Muscle layer of colon (tissue), 2 donors: ENCODE measurements at regions not wholly inside any gene's neighbourhood (a gene's known extent, or its start where the extent isn't known, plus 50 kb on each side); places are given as distances from the start of the nearest gene placed in this dataset.

Source experiments
- H3K27ac ChIP-seq: one replicate; pipeline ENCODE4 v1.7.0; 2013; ENCODE audit warnings: low read depth, mild to moderate bottlenecking, low read length, moderate library complexity
- H3K27me3 ChIP-seq, 2 donors: one replicate each; pipeline ENCODE4 v1.7.0; 2013; ENCODE audit warnings: low read length in 2 of 2, mild to moderate bottlenecking in 2 of 2; ENCODE audit not compliant: insufficient read depth in 2 of 2, control insufficient read depth in 1 of 2
- H3K36me3 ChIP-seq: one replicate; pipeline ENCODE4 v1.7.0; 2013; ENCODE audit warnings: mild to moderate bottlenecking, low read length; ENCODE audit not compliant: insufficient read depth
- H3K4me1 ChIP-seq: one replicate; pipeline ENCODE4 v1.7.0; 2013; ENCODE audit warnings: mild to moderate bottlenecking, low read length; ENCODE audit not compliant: insufficient read depth
- H3K4me3 ChIP-seq, 2 donors: one replicate each; pipeline ENCODE4 v1.7.0; 2013; ENCODE audit warnings: low read length in 2 of 2, low read depth in 1 of 2, mild to moderate bottlenecking in 1 of 2, moderate library complexity in 1 of 2
- H3K9ac ChIP-seq: one replicate; pipeline ENCODE4 v1.7.0; 2013; ENCODE audit warnings: low read length
- H3K9me3 ChIP-seq: one replicate; pipeline ENCODE4 v1.7.0; 2013; ENCODE audit warnings: mild to moderate bottlenecking, low read length
- donor health status: abdominal sarcoma.
- donor health status: Adenocarcinoma of cecum.

GRCh38 chr11:19350160-19350559, 109.4 kb upstream of the E2F8 start:
- Histone ChIP-seq H3K27ac (no peak overlapping the region), H3K4me3 (no peak overlapping the region), H3K36me3 (no peaks in the 10 kb centered on the region), H3K9ac (no peak overlapping the region), H3K27me3 (peaks cover 21 to 35% of the 10 kb centered on the region in 2 donors), H3K9me3 (no peaks in the 10 kb centered on the region), H3K4me1 (no peaks in the 10 kb centered on the region)

GRCh38 chr11:19349340-19350025, 108.7 kb upstream of the E2F8 start:
- Histone ChIP-seq H3K4me1 (no peaks in the 10 kb centered on the region), H3K4me3 (no peak overlapping the region), H3K36me3 (no peaks in the 10 kb centered on the region), H3K27ac (no peak overlapping the region), H3K9me3 (no peaks in the 10 kb centered on the region), H3K27me3 (peaks cover 27 to 42% of the 10 kb centered on the region in 2 donors), H3K9ac (no peak overlapping the region)

- H3K4me3 ChIP-seq, result no peak overlapping the region
- H3K27ac ChIP-seq, result no peak overlapping the region
- no peak overlapping the region for H3K9ac ChIP-seq
- H3K4me1 ChIP-seq, result no peaks in the 10 kb centered on the region
- peaks cover 30 to 54% of the 10 kb centered on the region in 2 donors for H3K27me3 ChIP-seq
- no peaks in the 10 kb centered on the region for H3K36me3 ChIP-seq
- H3K9me3 ChIP-seq, result no peaks in the 10 kb centered on the region
Measured at GRCh38 chr11:19347911-19348310, 107.2 kb upstream of the E2F8 start.

GRCh38 chr11:19345848-19346681, 105.3 kb upstream of the E2F8 start:
- H3K4me1 ChIP-seq, result no peaks in the 10 kb centered on the region
- no peaks in the 10 kb centered on the region for H3K9me3 ChIP-seq
- peaks cover 30 to 54% of the 10 kb centered on the region in 2 donors for H3K27me3 ChIP-seq
- H3K36me3 ChIP-seq, result no peaks in the 10 kb centered on the region
- no peak overlapping the region for H3K9ac ChIP-seq
- H3K27ac ChIP-seq, result no peak overlapping the region
- peak overlapping the region in 1 of 2 donors; percentile 45 for H3K4me3 ChIP-seq

- peaks cover 30 to 54% of the 10 kb centered on the region in 2 donors for H3K27me3 ChIP-seq
- no peak overlapping the region for H3K27ac ChIP-seq
- H3K9ac ChIP-seq, result no peak overlapping the region
Measured at GRCh38 chr11:19345519-19345847, 104.7 kb upstream of the E2F8 start.

GRCh38 chr11:19344661-19345518, 104.1 kb upstream of the E2F8 start:
- no peaks in the 10 kb centered on the region for H3K9me3 ChIP-seq
- H3K36me3 ChIP-seq, result no peaks in the 10 kb centered on the region
- H3K9ac ChIP-seq, result no peak overlapping the region
- no peak overlapping the region for H3K27ac ChIP-seq
- peaks cover 30 to 54% of the 10 kb centered on the region in 2 donors for H3K27me3 ChIP-seq
- peak overlapping the region in 1 of 2 donors; percentile 45 for H3K4me3 ChIP-seq
- H3K4me1 ChIP-seq, result no peaks in the 10 kb centered on the region

More at GRCh38 chr11:19345519-19345847, 104.7 kb upstream of the E2F8 start:
- no peaks in the 10 kb centered on the region for H3K4me1 ChIP-seq
- H3K4me3 ChIP-seq, result peak overlapping the region in 1 of 2 donors; percentile 45
- no peaks in the 10 kb centered on the region for H3K9me3 ChIP-seq
- H3K36me3 ChIP-seq, result no peaks in the 10 kb centered on the region

GRCh38 chr11:19342036-19342435, 101.3 kb upstream of the E2F8 start:
- Histone ChIP-seq H3K4me3 (no peak overlapping the region), H3K36me3 (no peaks in the 10 kb centered on the region), H3K27me3 (peaks cover 21 to 38% of the 10 kb centered on the region in 2 donors), H3K9ac (no peak overlapping the region), H3K9me3 (no peaks in the 10 kb centered on the region), H3K4me1 (no peaks in the 10 kb centered on the region), H3K27ac (no peak overlapping the region)

GRCh38 chr11:19338375-19338774, 97.6 kb upstream of the E2F8 start:
- Histone ChIP-seq H3K9ac (no peak overlapping the region), H3K4me3 (no peak overlapping the region), H3K27me3 (peaks cover 0 to 2% of the 10 kb centered on the region in 2 donors), H3K4me1 (no peaks in the 10 kb centered on the region), H3K27ac (no peak overlapping the region), H3K36me3 (no peaks in the 10 kb centered on the region), H3K9me3 (no peaks in the 10 kb centered on the region)

GRCh38 chr11:19337779-19338178, 97.0 kb upstream of the E2F8 start:
- Histone ChIP-seq H3K27me3 (no peaks in the 10 kb centered on the region), H3K9ac (no peak overlapping the region)

GRCh38 chr11:19336331-19336730, 95.6 kb upstream of the E2F8 start:
- Histone ChIP-seq H3K9ac (no peak overlapping the region), H3K36me3 (no peaks in the 10 kb centered on the region), H3K4me1 (no peaks in the 10 kb centered on the region), H3K27me3 (no peaks in the 10 kb centered on the region), H3K27ac (no peak overlapping the region), H3K9me3 (no peaks in the 10 kb centered on the region), H3K4me3 (no peak overlapping the region)

More at GRCh38 chr11:19337779-19338178, 97.0 kb upstream of the E2F8 start:
- Histone ChIP-seq H3K9me3 (no peaks in the 10 kb centered on the region), H3K4me3 (no peak overlapping the region), H3K36me3 (no peaks in the 10 kb centered on the region), H3K4me1 (no peaks in the 10 kb centered on the region), H3K27ac (no peak overlapping the region)

- H3K4me3 ChIP-seq, result no peak overlapping the region
- H3K4me1 ChIP-seq, result no peaks in the 10 kb centered on the region
- H3K9ac ChIP-seq, result no peak overlapping the region
- H3K27ac ChIP-seq, result no peak overlapping the region
- H3K9me3 ChIP-seq, result no peaks in the 10 kb centered on the region
- H3K27me3 ChIP-seq, result no peaks in the 10 kb centered on the region
- no peaks in the 10 kb centered on the region for H3K36me3 ChIP-seq
Measured at GRCh38 chr11:19332476-19332875, 91.7 kb upstream of the E2F8 start.
